ENCODE measurements at regions not wholly inside any gene's neighbourhood (a gene's known extent, or its start where the extent isn't known, plus 50 kb on each side); places are given as distances from the start of the nearest gene placed in this dataset.

DNA sequence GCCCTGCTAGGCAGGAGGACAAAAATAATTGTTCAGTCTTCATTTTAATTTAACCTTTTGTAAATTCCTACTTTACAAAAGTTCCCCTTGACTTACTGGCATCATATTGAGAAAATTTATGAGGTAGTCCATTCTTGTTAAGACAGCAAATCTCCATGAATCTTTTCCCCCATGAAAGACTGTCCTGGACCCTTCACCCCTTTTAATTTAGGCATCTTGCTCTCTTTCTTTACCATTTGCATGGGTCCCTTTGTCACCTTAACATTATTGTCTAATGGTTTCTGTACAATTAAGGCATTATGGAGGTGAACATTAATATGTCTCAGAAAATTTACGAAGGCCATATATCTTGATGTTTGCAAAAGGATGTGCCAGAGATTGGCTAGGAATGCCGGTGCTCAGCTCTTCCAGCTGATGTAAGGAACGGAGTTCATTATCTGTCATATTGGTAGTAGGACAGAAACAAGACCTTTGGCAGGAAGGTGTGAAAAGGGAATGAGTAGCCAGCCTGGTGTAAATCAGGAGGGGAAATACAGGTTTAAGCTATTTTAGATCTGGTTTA lies 382.8 kb upstream of the TSHZ2 start:
- ATAC-seq (replicated peaks) (no peak), DNase-seq (no peak)
- H3K9me3 Mint-ChIP-seq: peaks cover 1 to 3% of the 10 kb centered on the region in 2 donors
- H3K36me3 Mint-ChIP-seq: no peaks in the 10 kb centered on the region
- H3K27ac Mint-ChIP-seq: no peak overlapping the region
- no peaks in the 10 kb centered on the region for H3K27me3 Mint-ChIP-seq
- H3K4me3 Mint-ChIP-seq: no peak overlapping the region
- no peaks in the 10 kb centered on the region for H3K4me1 Mint-ChIP-seq

GRCh38 chr20:52586660-52587059 lies 385.5 kb upstream of the TSHZ2 start:
- H3K36me3 Mint-ChIP-seq: no peaks in the 10 kb centered on the region
- H3K27ac Mint-ChIP-seq: no peak overlapping the region
- no peaks in the 10 kb centered on the region for H3K27me3 Mint-ChIP-seq
- H3K9me3 Mint-ChIP-seq: peaks cover 1 to 3% of the 10 kb centered on the region in 2 donors
- ATAC-seq (replicated peaks): no peak
- no peak overlapping the region for H3K4me3 Mint-ChIP-seq
- DNase-seq: no peak
- no peaks in the 10 kb centered on the region for H3K4me1 Mint-ChIP-seq

- no peaks in the 10 kb centered on the region for H3K27me3 Mint-ChIP-seq
- no peak overlapping the region for H3K27ac Mint-ChIP-seq
- DNase-seq: no peak
- H3K4me1 Mint-ChIP-seq: no peaks in the 10 kb centered on the region
- ATAC-seq (replicated peaks): no peak
- peaks cover 1 to 3% of the 10 kb centered on the region in 2 donors for H3K9me3 Mint-ChIP-seq
- no peaks in the 10 kb centered on the region for H3K36me3 Mint-ChIP-seq
- H3K4me3 Mint-ChIP-seq: no peak overlapping the region
Observed at GRCh38 chr20:52585333-52585732, 386.8 kb upstream of the TSHZ2 start.

DNA sequence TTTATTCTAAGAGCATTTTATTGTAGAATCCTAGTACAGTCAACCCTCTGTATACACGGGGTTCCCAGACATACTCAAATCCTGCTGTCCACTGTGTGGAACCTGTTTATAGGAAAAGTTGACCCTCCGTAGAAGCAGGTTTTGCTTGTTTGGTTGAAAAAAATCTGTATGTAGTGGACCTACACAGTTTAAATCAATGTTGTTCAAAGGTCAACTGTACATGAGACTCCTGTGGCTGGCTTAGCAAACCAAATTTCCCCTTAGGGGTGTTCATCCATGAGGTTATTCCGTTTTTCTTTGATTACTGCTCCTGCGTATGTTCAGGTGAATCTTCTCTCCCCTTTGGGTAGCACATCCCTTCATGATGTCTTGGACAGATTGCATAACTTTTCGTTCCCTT lies 387.0 kb upstream of the ZFP64 start:
- peaks cover 4 to 6% of the 10 kb centered on the region in 2 donors for H3K27me3 Mint-ChIP-seq
- no peak overlapping the region for H3K27ac Mint-ChIP-seq
- no peaks in the 10 kb centered on the region for H3K4me1 Mint-ChIP-seq
- peaks cover 9 to 12% of the 10 kb centered on the region in 2 donors for H3K9me3 Mint-ChIP-seq
- DNase-seq (no peak), ATAC-seq (replicated peaks) (no peak)
- no peaks in the 10 kb centered on the region for H3K36me3 Mint-ChIP-seq
- H3K4me3 Mint-ChIP-seq: no peak overlapping the region

DNA sequence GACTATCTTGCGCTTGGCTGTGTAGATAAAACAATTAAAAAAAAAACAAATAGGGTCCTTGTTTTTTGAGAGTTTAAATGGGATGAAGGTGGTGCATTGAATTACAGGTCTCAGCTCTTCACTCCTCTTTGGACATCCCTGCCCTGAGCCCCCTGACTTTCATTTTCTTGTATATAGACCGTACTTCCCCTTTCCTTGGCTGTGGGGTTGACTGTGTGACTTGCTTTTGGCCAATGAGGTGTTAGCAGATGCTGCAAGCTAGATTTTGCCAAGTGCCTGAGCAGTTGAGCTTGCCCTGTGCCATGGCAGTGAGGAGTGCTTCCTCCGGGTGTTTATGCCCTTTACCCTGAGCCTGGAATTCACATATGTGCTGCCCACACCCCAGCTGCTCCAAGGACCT lies 386.1 kb upstream of the ZFP64 start:
- Mint-ChIP-seq H3K36me3 (no peaks in the 10 kb centered on the region), H3K27me3 (peaks cover 4 to 6% of the 10 kb centered on the region in 2 donors), H3K4me1 (no peaks in the 10 kb centered on the region), H3K9me3 (peaks cover 9 to 12% of the 10 kb centered on the region in 2 donors), H3K27ac (no peak overlapping the region), H3K4me3 (no peak overlapping the region)
- DNase-seq (no peak), ATAC-seq (replicated peaks) (peak in 1 of 2 donors; percentile 34)

DNA sequence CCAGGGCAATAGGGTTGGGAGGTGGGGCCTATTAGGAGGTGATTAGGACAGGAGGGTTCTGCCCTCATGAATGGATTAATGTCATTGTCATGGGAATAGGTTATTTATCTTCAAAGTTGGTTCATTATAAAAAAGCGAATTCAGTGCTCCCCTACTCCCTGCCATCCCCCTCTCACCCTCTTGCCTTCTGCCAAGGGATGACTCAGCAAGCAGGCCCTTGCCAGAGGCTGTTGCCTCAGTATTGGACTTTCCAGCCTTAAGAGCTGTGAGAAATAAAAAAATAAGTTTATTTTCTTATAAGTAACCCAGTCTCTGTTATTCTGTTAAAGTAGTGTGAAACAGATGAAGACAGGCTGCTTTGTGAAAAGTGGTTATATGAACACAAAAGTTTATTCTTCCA lies 381.1 kb upstream of the ZFP64 start:
- DNase-seq: no peak
- no peak overlapping the region for H3K4me3 Mint-ChIP-seq
- H3K36me3 Mint-ChIP-seq: no peaks in the 10 kb centered on the region
- peaks cover 7 to 9% of the 10 kb centered on the region in 2 donors for H3K9me3 Mint-ChIP-seq
- no peaks in the 10 kb centered on the region for H3K4me1 Mint-ChIP-seq
- H3K27ac Mint-ChIP-seq: no peak overlapping the region
- peaks cover 4 to 13% of the 10 kb centered on the region in 2 donors for H3K27me3 Mint-ChIP-seq
- ATAC-seq (replicated peaks): no peak

GRCh38 chr20:52569201-52569600 lies 377.6 kb upstream of the ZFP64 start:
- H3K27me3 Mint-ChIP-seq: peaks cover 4 to 12% of the 10 kb centered on the region in 2 donors
- H3K9me3 Mint-ChIP-seq: peaks cover 3 to 4% of the 10 kb centered on the region in 2 donors
- no peaks in the 10 kb centered on the region for H3K4me1 Mint-ChIP-seq
- no peaks in the 10 kb centered on the region for H3K36me3 Mint-ChIP-seq
- no peak overlapping the region for H3K4me3 Mint-ChIP-seq
- DNase-seq (no peak), ATAC-seq (replicated peaks) (no peak)
- H3K27ac Mint-ChIP-seq: no peak overlapping the region

- Mint-ChIP-seq H3K4me1 (no peaks in the 10 kb centered on the region), H3K27ac (no peak overlapping the region), H3K27me3 (peaks cover 0 to 8% of the 10 kb centered on the region in 2 donors), H3K9me3 (peaks cover 0 to 3% of the 10 kb centered on the region in 2 donors), H3K36me3 (no peaks in the 10 kb centered on the region), H3K4me3 (no peak overlapping the region)
- DNase-seq (no peak), ATAC-seq (replicated peaks) (no peak)
Observed at GRCh38 chr20:52565614-52566013, 374.0 kb upstream of the ZFP64 start.

GRCh38 chr20:52564594-52564993 lies 373.0 kb upstream of the ZFP64 start:
- no peak for ATAC-seq (replicated peaks)
- Mint-ChIP-seq H3K27ac (no peak overlapping the region), H3K9me3 (peaks cover 6 to 9% of the 10 kb centered on the region in 2 donors), H3K4me3 (no peak overlapping the region), H3K36me3 (no peaks in the 10 kb centered on the region), H3K27me3 (peaks cover 0 to 8% of the 10 kb centered on the region in 2 donors), H3K4me1 (no peaks in the 10 kb centered on the region)
- DNase-seq: no peak

DNA sequence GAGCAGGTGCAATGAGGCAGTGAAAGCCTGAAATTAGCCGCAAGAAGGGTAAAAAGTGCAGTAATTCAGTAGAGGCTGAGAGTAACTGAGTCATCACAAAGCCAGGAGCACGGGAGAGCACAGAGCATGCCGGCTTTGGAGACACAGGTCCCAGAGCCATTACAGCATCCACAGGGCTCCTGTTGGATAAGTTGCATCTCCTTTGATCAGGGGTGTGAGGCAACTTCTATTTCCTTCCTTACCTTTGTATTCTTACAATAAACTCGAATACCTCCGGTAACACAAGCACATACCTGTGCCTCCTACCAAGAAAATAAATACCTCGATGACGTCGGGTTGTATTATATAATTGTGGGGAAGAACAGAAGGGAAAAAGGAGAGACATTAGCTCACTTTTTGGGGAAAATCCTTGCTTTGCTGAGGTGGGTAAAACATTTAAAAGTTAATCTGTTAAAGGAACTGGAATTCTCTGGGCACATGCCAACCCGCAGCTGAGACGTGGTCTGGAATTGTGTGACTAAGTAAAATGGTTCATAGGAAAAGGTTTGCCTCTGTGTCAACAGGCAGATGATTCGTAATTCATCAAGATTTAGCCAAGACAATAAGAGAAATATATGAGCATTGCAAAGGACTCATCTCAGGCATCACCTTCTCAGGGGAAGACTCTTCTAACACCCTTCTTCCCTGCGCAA lies 360.7 kb upstream of the ZFP64 start:
- H3K9me3 Mint-ChIP-seq: peaks cover 7 to 13% of the 10 kb centered on the region in 2 donors
- DNase-seq (no peak), ATAC-seq (replicated peaks) (no peak)
- no peaks in the 10 kb centered on the region for H3K27me3 Mint-ChIP-seq
- H3K4me1 Mint-ChIP-seq: no peaks in the 10 kb centered on the region
- no peak overlapping the region for H3K4me3 Mint-ChIP-seq
- H3K36me3 Mint-ChIP-seq: no peaks in the 10 kb centered on the region
- H3K27ac Mint-ChIP-seq: no peak overlapping the region

- no peaks in the 10 kb centered on the region for H3K36me3 Mint-ChIP-seq
- H3K4me1 Mint-ChIP-seq: no peaks in the 10 kb centered on the region
- no peak overlapping the region for H3K27ac Mint-ChIP-seq
Observed at GRCh38 chr20:52542131-52542530, 350.6 kb upstream of the ZFP64 start.

DNA sequence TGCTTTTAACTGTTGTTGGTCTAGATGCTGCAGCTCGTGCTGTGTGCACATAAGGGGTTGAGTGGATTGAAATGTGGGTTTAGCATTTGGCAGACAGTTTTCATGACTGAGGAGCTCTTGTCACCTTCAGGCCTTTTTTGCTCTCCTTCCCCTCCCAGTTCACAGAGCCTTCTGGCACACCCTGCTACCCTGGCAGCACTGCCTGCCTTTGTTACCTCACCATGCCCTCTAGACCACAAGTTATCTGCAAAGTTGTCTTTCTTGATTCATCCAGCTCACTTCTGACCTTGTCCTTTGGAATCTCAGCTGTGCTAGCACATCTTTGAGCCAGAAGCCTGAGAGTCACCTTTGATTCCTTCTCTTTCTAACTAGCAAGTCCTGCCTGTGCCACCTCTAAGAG lies 348.9 kb upstream of the ZFP64 start:
- peaks cover 0 to 3% of the 10 kb centered on the region in 2 donors for H3K9me3 Mint-ChIP-seq
- ATAC-seq (replicated peaks) (no peak), DNase-seq (no peak)
- H3K4me3 Mint-ChIP-seq: no peak overlapping the region
- H3K36me3 Mint-ChIP-seq: no peaks in the 10 kb centered on the region
- peaks cover 0 to 5% of the 10 kb centered on the region in 2 donors for H3K27me3 Mint-ChIP-seq
- no peaks in the 10 kb centered on the region for H3K4me1 Mint-ChIP-seq
- H3K27ac Mint-ChIP-seq: no peak overlapping the region

More at GRCh38 chr20:52542131-52542530, 350.6 kb upstream of the ZFP64 start:
- Mint-ChIP-seq H3K9me3 (peaks cover 0 to 2% of the 10 kb centered on the region in 2 donors), H3K27me3 (peaks cover 0 to 5% of the 10 kb centered on the region in 2 donors), H3K4me3 (no peak overlapping the region)
- ATAC-seq (replicated peaks) (no peak), DNase-seq (no peak)

DNA sequence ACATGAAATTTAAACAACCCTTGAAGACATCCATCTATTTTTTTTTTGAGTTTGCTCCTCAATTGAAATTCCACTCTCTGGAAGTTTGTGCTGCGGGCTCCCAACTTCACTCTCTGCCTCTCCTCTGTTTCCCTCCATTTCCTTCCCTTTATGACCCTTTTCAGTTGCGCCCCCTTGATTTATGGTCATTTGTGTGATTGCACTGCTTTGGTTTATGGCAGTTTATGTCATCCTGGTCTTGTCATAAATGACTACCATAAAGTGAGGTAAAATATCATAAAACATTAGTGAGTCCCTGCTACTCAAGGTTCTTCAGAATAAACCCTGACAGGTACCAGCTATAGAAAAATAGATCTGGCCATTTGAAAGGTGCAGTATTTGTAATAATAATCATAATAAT lies 348.3 kb upstream of the ZFP64 start:
- Mint-ChIP-seq H3K36me3 (no peaks in the 10 kb centered on the region), H3K9me3 (peaks cover 0 to 2% of the 10 kb centered on the region in 2 donors), H3K27ac (no peak overlapping the region), H3K4me1 (no peaks in the 10 kb centered on the region), H3K4me3 (no peak overlapping the region), H3K27me3 (peaks cover 0 to 5% of the 10 kb centered on the region in 2 donors)
- DNase-seq (no peak), ATAC-seq (replicated peaks) (no peak)

- ATAC-seq (replicated peaks) (no peak), DNase-seq (no peak)
- H3K9me3 Mint-ChIP-seq: peaks cover 0 to 3% of the 10 kb centered on the region in 2 donors
- H3K36me3 Mint-ChIP-seq: no peaks in the 10 kb centered on the region
- H3K27me3 Mint-ChIP-seq: peaks cover 0 to 5% of the 10 kb centered on the region in 2 donors
- no peak overlapping the region for H3K4me3 Mint-ChIP-seq
- no peaks in the 10 kb centered on the region for H3K4me1 Mint-ChIP-seq
- no peak overlapping the region for H3K27ac Mint-ChIP-seq
Observed at GRCh38 chr20:52536841-52537400, 345.3 kb upstream of the ZFP64 start.

- Mint-ChIP-seq H3K4me1 (no peaks in the 10 kb centered on the region), H3K27ac (no peak overlapping the region), H3K36me3 (no peaks in the 10 kb centered on the region), H3K9me3 (peaks cover 4 to 6% of the 10 kb centered on the region in 2 donors), H3K27me3 (peaks cover 0 to under 1% of the 10 kb centered on the region in 2 donors), H3K4me3 (no peak overlapping the region)
- DNase-seq: no peak
- ATAC-seq (replicated peaks): no peak
Observed at GRCh38 chr20:52536040-52536439, 344.5 kb upstream of the ZFP64 start.
